HG02981 (cell line): ENCODE measurements at regions not wholly inside any gene's neighbourhood (a gene's known extent, or its start where the extent isn't known, plus 50 kb on each side); places are given as distances from the start of the nearest gene placed in this dataset.
"Not testable (repeated sequence)": the region's sequence is repeated elsewhere in the genome, so short reads cannot be mapped to it uniquely, and the experiment has no call there.

Source experiments
- ATAC-seq: cut with Tn5 transposase; IDR thresholded peaks from one replicate; pipeline ENCODE4 v1.9.1; 2021; ENCODE audit warnings: mild to moderate bottlenecking, moderate library complexity; ENCODE audit not compliant: unreplicated experiment

DNA sequence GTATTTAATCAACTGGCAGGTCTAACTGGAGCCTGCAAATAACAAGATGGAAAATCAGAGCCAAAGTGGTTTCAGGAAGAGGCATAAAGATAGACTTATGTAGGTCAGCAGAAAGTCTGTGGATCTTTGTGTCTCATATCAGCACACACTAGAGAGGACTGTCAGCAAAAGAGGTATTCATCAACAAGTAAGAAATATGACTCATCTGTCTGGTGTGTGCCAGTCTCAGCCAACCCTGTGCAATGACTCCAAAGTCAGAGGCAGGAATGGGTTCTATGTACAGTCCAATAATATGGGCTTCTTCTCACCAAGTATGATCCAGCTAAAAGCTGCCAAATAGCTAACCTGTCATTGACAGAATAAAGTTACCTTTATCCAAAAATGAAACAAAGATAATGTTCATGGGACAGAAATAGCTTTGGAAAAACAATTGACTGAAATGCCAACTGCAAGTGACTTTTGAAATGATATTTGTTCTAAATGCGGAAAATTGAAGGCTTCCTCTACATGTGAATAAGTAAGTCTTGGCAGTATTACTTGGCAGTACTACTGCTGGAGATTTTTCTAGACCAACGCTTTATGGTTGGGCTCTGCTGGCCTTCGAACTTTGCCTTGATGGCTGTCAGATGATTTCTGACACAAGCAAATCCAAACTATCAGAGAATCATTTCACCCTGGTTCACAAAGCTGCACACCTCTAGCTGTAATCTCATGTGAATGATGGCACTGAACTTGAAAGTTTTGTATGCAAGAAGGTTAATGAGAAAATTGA, 272.3 kb upstream of the SEMA3C start:
- ATAC-seq, result no peak

DNA sequence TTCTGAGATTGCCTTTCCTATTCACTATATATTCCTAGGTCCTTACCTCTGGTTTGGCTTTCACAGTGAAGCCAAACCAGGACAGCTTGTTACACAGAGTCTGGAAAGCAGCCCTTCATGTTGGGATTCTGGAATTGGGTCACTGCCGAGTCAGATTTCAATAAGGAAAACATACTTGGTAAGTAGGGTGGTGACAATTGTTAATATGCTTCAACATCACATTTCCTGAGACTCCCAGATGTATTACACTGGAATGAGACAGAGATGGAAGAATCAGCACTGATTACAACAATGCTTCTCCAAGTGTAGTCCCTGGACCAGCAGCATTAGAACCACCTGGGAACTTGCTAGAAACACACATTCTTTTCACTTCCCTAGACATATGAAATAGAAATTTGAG, 268.9 kb upstream of the SEMA3C start:
- no peak for ATAC-seq

DNA sequence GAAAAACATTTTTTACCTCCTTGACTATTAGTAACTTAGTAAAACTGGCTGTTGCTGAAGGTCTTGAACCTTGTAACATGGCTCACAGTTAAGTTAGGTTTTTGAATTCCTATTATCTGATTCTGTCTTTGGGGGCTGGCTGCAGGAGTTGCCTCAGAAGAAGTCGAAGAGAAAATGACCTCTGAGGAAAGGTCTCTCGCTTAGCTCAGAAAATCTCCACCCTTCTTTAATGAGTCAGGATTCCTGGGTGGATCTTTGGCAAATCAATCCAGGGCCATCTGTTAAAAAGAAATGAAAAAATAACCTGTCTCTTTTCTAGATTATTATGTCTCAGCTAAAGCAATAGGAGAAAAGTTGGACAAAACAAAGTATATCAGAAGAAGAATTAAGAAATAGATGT, 267.8 kb upstream of the SEMA3C start:
- no peak for ATAC-seq

DNA sequence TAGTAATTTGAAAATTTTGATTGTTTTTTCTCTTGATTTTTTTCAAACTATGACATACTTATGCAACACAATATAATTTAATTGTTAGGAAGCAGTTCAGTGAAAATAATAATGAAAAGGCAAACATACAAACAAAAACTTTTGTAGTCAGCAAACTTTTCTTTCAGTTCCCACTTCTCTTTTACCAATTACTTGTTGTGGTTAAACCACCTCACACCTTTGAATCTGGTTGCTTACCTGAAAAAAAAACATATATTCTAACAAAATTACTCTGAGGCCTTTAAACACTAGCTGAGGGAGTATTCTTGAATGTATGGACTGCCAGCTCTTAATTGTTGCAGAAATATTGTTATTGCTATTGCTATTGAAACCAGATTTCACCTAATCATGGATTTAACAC, 266.2 kb upstream of the SEMA3C start:
- ATAC-seq, result no peak

DNA sequence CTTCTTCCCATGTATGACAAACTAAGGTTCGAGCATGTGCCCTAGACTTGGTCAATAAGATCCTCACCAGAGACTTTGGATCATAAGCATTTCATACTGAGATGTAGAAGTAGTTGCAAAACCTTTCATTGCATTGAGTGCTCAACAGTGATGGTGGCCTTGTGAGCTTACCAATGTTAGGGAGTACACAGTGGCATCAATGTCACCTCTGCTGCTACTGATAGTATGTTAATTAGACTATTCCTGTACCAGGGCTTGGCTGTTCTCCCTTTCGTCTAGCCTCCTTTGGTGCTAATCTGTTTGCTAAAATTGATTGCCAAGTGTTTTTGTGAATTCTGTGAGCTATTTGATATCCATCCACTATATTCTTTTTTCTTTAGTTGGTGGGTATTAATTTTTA, 264.5 kb upstream of the SEMA3C start:
- ATAC-seq, result no peak

DNA sequence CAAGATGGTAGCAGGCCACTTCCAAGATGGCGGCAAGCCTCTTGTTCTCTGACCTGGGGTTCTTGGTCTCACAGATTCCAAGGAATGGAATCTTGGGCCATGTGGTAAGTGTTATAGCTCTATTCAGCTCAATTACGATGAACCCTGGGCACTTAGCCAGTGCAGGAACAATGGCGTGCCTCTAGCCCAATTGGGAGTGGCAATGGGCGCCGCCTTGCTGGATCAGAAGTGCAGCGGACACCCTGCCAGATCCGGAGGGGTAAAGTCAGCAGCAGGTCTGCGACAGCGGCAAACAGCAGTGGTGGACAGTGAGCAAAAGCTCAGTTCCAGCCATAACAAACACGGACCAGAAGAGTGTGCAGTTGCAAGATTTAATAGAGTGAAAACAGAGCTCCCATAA, 263.2 kb upstream of the SEMA3C start:
- ATAC-seq, result not testable (repeated sequence)

DNA sequence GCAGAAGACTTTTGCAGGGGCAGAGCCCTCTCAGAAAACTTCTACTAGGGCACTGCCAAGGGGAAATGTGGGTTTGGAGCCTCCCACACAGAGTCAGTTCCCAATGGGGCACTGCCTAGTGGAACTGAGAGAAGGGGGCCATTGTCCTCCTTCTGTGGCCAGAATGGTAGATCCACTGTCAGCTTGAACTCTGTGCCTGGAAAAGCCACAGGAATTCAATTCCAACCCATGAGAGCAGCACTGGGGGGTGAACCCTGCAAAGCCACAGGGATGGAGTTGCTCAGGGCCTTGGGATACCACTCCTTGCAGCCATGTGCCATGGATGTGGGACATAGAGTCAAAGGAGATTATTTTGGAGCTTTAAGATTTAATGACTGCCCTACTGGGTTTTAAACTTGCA, 262.2 kb upstream of the SEMA3C start:
- no peak for ATAC-seq

DNA sequence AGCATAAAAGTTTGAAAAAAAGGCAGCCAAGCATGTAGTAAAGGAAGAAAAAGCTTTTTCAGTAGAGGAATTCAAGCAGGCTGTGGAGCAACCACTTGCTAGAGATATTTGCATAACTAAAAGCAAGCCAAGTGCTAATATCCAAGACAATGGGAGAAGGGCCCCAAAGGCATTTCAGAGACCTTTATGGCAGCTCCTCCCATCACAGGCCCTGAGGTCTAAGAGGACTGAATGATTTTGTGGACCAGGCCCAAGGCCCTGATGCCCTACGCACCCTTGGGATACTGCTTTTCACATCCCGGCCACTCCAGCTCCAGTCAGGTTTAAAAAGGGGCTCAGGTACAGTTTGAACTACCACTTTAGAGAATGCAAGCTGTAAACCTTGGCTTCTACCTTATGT, 261.7 kb upstream of the SEMA3C start:
- ATAC-seq, result no peak

DNA sequence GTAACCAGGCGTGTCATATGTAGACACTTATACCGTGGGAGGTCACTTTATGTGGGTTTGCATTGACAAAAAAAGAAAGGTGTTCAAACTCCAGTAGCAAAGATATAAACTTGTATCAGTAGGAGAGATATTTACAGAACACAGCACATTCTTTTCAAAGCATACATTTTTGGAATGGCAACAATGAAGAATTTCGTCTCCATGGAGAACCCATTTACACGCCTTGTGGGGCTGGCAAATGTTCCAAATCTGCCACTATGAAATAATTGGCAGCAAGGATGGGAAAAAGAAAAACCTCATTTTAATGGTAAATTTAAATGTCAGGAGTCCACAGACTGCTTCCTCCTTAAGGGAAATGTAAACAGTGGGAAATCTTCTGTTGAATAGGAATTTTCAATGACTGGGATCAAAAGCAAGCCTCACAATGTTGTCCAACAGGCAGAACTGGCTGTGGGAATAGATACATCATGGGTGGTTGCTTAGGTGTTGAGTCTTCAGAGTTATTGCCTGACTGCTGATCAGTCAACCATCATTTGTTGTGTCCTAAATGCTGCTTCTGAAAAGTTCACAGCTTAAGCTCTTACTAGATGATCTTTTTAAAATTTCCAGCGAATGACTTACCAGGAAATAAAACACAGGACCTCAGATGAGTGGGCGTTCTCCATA, 256.6 kb upstream of the SEMA3C start:
- ATAC-seq, result no peak

DNA sequence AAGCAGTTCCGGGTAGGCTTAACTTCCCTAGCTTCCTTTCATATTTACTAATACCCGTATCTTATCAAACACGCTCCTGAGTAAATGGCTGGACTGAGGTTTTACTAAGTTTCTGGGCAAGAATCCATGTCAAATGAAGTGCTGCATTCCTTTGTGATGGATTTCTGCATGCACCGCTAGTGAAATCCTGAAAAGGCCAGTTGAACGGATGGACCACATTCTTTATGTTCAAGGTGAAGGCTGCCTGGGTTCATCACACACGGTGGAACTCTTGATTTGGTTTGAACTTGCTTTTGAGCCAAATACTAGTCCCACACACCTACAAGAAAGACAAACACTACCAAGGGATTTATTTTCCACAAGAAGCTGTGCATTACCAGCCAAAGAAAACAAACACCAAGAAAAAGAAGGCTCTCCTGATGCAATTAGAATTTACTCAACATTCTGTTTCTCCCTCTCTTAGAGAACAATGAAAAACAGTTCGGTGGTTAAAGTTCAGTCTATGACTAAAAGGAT, 255.0 kb upstream of the SEMA3C start:
- no peak for ATAC-seq

DNA sequence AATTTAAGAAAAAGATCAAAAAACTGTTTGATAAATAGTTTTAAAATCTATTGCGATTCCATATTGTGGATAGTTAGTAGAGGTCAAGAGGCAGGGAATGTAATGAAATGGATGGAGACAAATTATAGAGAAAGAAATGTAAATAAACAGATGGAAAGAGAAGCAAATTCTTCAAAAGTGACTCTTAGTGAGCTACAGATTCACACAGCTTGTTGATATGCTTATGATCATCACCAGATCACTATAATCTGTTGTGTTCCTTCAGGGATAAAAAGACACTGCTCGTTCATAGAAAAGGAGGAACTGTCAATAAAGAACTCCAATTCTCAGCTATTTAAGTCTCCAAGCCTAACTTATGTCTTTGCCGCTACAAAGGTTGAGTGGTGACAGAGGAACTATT, 251.4 kb upstream of the SEMA3C start:
- no peak for ATAC-seq

DNA sequence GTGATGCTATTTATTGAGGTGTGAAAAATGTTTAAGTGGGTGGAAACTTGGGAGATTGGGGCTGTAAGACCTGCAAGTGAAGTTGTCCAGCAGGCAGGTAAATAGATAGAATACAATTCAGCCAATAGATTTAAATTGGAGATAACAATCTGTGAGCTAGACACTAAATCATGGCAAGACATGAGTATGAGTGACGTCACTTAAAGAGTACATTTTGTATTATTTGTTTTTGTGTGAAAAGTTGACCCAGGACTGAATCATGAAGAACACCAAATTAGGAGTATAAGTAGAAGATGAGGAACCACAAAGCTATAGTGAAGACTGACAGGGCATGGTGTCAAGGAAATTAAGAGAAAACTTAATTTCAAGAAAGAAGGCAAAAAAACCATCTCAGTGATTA, 249.1 kb upstream of the SEMA3C start:
- ATAC-seq, result no peak

DNA sequence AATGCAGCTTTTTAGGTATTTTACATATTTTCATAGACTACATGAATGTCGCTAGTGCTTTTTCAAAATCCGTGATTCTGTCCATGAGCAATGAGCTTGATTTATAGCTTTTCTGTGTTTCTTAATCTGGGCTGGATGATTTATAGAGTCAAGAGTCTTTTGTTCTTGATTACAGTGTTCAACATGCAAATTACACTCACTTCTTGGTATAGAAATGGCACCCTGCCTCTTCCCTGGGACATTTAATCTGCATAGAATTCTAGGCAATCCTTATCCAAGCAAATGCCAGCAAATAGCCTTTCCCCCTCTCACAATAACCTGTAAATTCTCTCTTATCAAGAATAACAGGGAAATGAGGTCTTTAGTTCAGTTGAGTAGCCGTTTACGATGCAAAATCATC, 246.2 kb upstream of the SEMA3C start:
- ATAC-seq, result no peak

DNA sequence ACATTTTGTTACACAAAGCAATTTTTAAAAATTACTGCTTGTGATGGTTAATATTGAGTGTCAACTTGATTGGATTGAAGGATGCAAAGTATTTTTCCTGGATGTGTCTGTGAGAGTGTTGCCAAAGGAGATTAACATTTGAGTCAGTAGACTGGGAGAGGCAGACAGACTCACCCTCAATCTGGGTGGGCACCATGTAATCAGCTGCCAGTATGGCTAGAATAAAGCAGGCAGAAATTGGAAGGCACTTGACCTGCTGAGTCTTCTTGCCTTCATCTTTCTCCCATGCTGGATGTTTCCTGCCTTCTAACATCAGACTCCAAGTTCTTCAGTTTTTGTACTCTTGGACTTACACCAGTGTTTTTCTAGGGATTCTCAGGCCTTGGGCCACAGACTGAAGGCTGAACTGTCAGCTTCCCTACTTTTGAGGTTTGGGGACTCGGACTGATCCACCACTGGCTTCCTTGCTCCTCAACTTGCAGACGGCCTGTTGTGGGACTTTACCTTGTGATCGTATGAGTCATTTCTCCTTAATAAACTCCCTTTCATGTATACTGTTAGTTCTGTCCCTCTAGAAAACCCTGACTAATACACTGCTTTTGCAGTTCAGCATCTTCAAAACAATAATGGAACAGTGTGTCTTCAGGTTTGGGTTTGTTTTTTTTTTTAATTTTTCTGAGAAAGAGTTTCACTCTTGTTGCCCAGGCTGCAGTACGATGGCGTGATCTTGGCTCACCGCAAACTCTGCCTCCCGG, 244.1 kb upstream of the SEMA3C start:
- ATAC-seq, result no peak

DNA sequence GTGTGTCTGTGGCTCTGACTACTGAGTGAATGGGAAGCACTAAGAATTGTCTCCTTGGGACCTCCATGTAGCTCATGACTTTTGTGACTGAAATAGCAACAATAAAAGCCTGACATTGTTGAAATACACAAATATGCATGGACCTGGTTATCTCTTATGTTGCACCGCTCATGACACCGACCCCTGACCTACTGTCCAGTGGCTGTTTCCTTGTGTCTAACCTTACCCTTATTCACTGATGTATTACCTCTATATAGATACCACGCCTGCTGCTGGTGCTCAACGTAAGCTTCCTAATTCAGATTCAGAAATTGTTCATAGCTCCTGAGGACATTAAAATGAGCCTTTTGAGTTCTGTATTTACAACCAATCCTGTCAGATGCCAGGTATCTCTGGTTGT, 243.4 kb upstream of the SEMA3C start:
- no peak for ATAC-seq

DNA sequence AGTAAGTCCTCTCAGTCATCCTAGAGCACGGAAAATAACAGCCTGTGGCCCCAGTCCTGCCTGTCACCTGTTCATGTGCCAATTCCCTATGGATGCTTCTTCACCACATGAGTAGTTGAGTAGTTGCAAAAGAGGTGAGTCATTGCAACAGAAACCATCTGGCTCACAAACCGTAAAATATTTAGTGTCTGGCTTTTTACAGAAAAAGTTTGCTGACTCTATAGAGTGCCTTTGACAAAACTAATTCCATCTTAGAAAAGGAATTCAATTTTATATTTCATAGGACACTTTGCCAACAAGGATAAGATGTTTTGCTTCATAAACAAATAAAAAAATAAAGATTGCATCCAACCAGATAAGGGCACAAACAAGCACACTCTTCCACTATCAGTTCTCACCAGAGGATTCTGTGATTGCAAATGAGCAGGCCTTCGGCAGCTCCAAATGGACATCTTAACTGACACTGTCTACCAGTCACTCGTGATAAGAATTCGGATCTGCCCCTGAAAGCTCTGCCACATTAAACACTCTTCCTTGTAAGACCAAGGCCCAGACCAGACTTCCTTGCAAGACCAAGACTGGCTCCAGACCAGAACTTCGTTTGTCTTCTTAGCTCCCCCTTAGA, 242.7 kb upstream of the SEMA3C start:
- ATAC-seq, result no peak

DNA sequence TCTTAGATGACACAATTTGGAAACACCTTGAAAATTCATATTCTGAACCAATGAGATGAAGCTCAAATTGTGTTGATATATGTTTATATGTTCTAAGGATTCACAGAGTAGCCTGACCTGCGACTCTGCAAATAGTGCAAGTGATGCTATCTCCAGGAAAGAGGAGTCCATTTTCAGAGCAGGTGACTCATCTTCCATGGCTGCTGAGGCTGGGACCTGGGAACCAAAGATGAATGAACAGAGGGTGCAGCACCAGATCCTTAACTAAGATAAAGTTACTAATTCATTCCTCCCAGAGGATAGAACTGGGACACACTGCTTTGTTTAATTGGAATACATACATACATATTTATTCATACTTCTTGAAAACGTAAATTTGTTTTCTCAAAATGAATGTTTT, 240.6 kb upstream of the SEMA3C start:
- no peak for ATAC-seq

DNA sequence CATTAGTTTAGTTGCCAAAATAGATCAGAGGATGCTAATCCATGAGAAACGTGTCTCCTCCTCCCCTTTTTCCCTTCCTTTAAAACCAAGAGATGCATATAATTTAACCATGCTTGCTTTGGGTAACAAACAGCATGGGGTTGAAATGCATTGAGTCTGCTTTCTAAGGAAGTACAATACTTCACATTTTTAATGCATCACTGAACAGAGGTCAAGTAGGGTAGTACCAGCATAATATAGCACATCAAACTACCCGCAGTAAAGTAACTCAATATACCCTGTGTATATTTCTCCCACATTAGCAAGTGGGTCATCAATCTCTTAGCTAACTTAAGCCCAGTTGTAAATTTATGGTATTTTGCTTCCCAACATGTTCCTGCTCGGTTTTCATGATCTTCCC, 239.3 kb upstream of the SEMA3C start:
- no peak for ATAC-seq

DNA sequence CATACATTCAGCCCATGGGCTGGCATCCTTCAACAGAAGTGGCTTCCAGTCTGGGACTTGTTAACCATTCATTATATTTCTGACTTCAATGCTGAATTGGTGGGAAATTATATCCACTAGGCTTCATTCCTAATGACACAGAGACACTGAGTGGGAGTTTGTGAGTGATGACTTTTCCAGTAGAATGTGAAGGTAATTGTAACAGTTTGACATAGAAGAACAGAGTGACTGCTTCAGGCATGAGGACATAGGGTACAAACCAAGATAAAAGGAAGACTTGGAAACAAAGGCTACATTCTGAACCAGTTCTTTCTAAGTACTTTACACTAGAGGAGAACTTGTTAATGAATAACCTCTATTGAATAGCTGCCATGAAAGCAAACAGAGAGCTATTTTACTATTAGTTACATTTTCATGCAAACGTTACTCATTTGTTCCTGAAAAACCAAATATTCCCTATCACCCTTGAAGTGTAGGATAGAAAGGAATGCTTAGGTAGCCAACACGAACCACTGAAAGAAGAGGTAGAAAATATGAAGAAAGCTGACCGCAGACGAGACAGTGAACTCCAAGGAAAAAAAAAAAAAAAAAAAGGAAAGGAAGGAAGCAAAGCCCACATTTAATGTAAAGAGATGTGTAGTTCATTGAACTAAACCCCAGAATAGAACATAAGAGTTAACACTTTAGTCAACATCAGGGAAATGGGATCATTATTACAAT, 237.0 kb upstream of the SEMA3C start:
- no peak for ATAC-seq

DNA sequence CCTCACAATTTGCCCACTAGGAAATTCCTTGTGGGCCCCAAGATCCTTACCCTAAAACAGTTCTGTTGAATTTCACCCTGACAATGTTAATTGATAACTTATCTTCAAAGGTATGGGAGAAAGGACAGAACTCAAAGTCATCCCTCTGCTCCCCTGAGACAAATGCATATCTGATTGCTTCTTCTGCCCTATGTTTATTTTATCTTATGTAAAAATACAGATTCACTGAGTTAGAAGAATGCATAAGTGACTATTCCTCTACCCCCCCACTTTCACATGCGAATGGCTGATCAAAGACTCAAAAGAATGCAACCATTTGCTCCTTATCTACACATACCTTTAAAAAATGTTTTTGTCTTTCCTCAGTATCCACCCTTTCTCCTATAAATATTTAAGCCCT, 235.7 kb upstream of the SEMA3C start:
- no peak for ATAC-seq

DNA sequence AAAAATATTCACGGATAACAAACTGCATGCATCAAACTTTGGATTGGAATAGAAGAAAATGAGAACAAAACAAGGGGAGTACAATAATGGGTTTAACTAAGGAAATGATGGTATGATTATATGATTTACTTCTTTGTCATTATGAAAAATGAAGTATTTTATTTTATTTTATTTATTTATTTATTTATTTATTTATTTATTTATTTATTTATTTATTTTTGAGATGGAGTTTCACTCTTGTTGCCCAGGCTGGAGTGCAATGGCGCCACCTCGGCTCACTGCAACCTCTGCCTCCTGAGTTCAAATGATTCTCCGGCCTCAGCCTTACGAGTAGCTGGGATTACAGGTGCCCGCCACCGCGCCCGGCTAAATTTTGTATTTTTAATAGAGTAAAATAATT, 234.1 kb upstream of the SEMA3C start:
- not testable (repeated sequence) for ATAC-seq
